Esophagus (tissue), 2 donors: ENCODE measurements at regions not wholly inside any gene's neighbourhood (a gene's known extent, or its start where the extent isn't known, plus 50 kb on each side); places are given as distances from the start of the nearest gene placed in this dataset.

ENCODE experiments used
- H3K27ac ChIP-seq, 2 donors: one replicate each; pipeline ENCODE4 v1.5.1; 2013; ENCODE audit warnings: low read depth in 2 of 2, mild to moderate bottlenecking in 2 of 2, inconsistent platforms in 1 of 2, low read length in 1 of 2, moderate library complexity in 1 of 2
- H3K27me3 ChIP-seq, 2 donors: one replicate each; pipeline ENCODE4 v1.6.1; 2013; ENCODE audit warnings: low read length in 2 of 2, control low read depth in 1 of 2, mild to moderate bottlenecking in 1 of 2; ENCODE audit not compliant: insufficient read depth in 2 of 2, control insufficient read depth in 1 of 2
- H3K36me3 ChIP-seq, 2 donors: one replicate each; pipeline ENCODE4 v1.6.1; 2013; ENCODE audit warnings: low read length in 1 of 2; ENCODE audit not compliant: control insufficient read depth in 2 of 2, insufficient read depth in 2 of 2
- H3K4me1 ChIP-seq, 2 donors: one replicate each; pipeline ENCODE4 v1.6.1; 2013; ENCODE audit warnings: low read length in 1 of 2; ENCODE audit not compliant: control insufficient read depth in 2 of 2, insufficient read depth in 2 of 2
- H3K4me3 ChIP-seq, 2 donors: one replicate each; pipeline ENCODE4 v1.5.1; 2013; ENCODE audit warnings: low read length in 2 of 2, mild to moderate bottlenecking in 2 of 2, low read depth in 1 of 2, moderate library complexity in 1 of 2
- H3K9me3 ChIP-seq, 2 donors: one replicate each; pipeline ENCODE4 v1.6.1; 2013; ENCODE audit warnings: mild to moderate bottlenecking in 2 of 2, low read depth in 1 of 2, low read length in 1 of 2, moderate library complexity in 1 of 2; ENCODE audit not compliant: control insufficient read depth in 2 of 2, insufficient read depth in 1 of 2
- WGBS, 2 donors: extraction: QIAGEN DNeasy Blood & Tissue Kit; methylation state at CpG; one replicate each; pipeline ENCODE4 v1.1.7; 2013; 5-methylcytosine and 5-hydroxymethylcytosine counted together
- donor health status: healthy with polysubstance abuse.
- donor health status: Bipolar disorder and iron deficiency.

DNA sequence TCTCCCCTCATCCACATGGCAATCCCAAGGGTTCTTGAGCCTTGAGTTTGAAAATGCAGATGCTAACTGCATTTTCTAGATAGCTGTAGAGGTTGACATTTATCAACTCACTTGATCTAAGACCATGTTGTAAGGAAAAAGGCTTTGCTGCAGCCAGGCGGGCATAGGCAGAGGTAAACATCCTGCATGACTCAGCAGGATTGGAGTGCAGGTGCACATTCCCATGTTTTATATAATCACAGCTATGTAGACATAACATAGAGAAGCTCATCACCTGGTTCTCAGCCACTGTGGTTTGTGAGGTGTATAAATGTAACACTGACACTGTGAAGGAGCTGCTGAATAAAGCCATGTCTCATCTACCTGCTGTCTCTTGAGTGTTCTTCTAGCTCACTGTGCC, 62.3 kb upstream of the PDE5A start:
- H3K4me3 ChIP-seq, result no peak overlapping the region
- H3K4me1 ChIP-seq, result no peaks in the 10 kb centered on the region
- peaks cover 0 to 2% of the 10 kb centered on the region in 2 donors for H3K9me3 ChIP-seq
- WGBS, 2 donors, result 70% methylated on average over 1 of the region's 1 CpG
- H3K27me3 ChIP-seq, result no peaks in the 10 kb centered on the region
- H3K27ac ChIP-seq, result no peak overlapping the region
- no peaks in the 10 kb centered on the region for H3K36me3 ChIP-seq

DNA sequence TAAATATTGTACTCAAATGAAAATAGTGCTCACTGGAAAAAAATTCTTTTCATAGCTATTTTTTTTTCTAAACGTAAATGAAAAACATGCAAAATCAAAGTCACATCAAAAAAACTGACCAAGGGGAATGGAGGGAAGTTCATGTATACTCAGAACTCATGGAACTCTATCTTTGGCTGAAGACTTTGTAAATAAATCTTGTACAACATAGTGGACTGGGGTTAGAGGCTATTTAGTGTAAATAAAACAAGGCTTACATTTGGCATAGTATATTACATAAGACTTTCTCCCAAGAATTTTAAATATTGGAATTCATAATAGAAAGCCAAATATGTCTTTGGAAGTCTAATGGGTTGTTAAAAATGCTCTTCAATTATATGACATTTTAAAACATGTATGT, 59.8 kb upstream of the PDE5A start:
- Histone ChIP-seq H3K9me3 (peaks cover 0 to 2% of the 10 kb centered on the region in 2 donors), H3K4me3 (no peak overlapping the region), H3K27ac (no peak overlapping the region), H3K36me3 (no peaks in the 10 kb centered on the region), H3K27me3 (no peaks in the 10 kb centered on the region), H3K4me1 (no peaks in the 10 kb centered on the region)
- WGBS, 2 donors, result 61 to 71% methylated on average over 1 of the region's 1 CpG

DNA sequence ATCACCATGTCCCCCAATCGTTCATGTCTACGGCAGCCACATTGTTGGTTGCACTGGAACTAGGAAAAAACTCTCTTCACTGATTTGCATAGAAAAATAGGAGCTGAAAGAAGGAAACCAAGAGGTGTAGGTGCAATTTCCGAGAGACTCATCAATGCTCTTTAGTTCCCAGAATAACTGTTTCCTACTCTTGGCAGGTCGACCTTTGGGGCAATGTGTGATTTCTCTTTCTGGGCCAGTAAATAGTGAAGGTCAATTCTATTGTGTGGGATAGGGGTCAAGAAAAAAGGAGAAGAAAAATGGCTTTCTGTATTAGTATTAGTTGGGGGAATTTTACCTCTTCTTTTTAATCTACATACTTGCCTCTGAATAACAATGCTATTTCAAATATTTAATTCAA, 55.9 kb upstream of the PDE5A start:
- H3K27ac ChIP-seq, result no peak overlapping the region
- H3K9me3 ChIP-seq, result no peaks in the 10 kb centered on the region
- no peaks in the 10 kb centered on the region for H3K36me3 ChIP-seq
- H3K4me1 ChIP-seq, result no peaks in the 10 kb centered on the region
- no peaks in the 10 kb centered on the region for H3K27me3 ChIP-seq
- 77 to 82% methylated on average over 4 of the region's 4 CpGs for WGBS, 2 donors
- no peak overlapping the region for H3K4me3 ChIP-seq

DNA sequence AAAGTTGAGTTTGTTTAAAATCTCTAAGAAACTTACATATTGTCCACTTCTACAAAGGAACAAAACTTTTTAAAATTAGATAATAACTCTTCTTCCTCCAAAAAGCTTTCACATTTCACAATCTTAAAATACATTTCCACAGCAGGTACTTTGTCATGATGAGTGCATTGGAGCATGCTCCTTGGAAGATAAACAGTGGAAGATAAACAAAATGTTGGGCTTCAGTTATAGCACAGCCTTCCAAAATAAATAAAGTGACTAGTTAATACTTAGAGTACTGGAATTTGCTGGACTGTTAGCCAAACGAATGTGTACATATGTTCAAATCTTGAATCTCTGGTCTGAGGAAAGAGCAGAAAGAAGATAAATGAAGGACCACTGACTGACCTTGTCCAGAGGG, 54.9 kb upstream of the PDE5A start:
- H3K4me1 ChIP-seq, result no peaks in the 10 kb centered on the region
- no peaks in the 10 kb centered on the region for H3K36me3 ChIP-seq
- H3K9me3 ChIP-seq, result no peaks in the 10 kb centered on the region
- H3K27me3 ChIP-seq, result no peaks in the 10 kb centered on the region
- no peak overlapping the region for H3K27ac ChIP-seq
- no peak overlapping the region for H3K4me3 ChIP-seq
- 3 to 14% methylated on average over 1 of the region's 1 CpG for WGBS, 2 donors

DNA sequence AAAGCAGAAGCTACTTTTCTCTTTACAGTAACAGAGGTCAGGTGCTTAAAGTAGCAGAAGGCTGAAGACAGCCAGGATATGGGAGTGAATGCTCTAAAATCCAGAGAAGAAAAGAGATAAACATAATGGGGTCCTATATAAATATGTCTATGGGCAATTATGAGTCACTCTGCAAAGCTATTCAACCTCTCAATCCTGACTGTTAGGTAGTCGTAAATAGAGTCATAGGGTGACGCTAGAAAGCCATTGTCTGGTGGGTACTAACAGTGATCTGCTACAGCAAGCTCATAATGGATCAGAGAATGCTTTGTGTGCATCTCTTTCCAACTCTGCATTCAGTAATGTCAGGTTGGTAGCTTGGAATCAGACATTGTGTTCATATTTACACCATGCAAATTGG, 53.5 kb upstream of the PDE5A start:
- no peaks in the 10 kb centered on the region for H3K9me3 ChIP-seq
- no peaks in the 10 kb centered on the region for H3K4me1 ChIP-seq
- no peaks in the 10 kb centered on the region for H3K27me3 ChIP-seq
- no peak overlapping the region for H3K27ac ChIP-seq
- no peak overlapping the region for H3K4me3 ChIP-seq
- H3K36me3 ChIP-seq, result no peaks in the 10 kb centered on the region
- WGBS, 2 donors, result 50 to 52% methylated on average over 2 of the region's 2 CpGs

DNA sequence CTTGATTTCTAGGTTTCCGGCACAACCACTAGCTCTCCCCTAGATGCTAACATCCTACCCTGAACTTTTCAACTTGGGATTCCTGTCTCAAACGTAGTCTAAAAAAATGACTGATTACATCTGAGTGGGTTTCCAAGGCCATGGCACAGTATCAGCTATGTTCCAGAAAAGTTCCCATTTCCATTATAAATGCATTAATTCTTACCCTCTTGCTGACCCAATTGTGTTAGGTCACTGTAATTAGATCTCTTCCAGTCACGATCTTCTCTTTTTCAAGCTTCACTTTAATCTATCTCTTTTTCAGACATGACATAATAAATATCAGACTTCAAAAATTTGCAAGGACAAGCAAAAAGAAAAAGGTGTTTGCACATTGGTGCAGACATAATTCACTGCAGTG, 50.6 kb upstream of the PDE5A start:
- Histone ChIP-seq H3K4me1 (no peaks in the 10 kb centered on the region), H3K27me3 (no peaks in the 10 kb centered on the region), H3K4me3 (no peak overlapping the region), H3K9me3 (no peaks in the 10 kb centered on the region), H3K27ac (no peak overlapping the region), H3K36me3 (no peaks in the 10 kb centered on the region)
- WGBS, 2 donors, result 12 to 22% methylated on average over 3 of the region's 3 CpGs

DNA sequence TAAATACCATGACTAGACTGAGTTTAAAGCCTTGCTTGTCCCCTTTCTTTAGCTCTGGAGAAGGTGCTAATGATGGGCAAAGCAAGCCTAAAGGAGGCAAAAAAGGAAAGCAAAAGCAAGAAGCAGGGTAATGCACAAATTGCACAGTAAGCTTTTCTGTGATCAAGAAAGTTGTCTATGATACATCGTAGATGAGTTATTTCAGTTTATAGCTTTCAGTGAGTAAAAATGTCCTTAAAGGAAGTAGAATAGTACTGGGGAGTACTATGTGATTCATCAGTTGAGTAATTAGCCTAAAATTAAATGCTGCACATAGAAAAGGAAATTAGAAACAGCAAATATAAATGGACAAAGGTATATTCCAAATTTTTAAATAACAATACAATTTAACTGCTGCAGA, 50.2 kb upstream of the PDE5A start:
- Histone ChIP-seq H3K36me3 (no peaks in the 10 kb centered on the region), H3K4me3 (no peak overlapping the region), H3K27ac (no peak overlapping the region), H3K4me1 (no peaks in the 10 kb centered on the region), H3K27me3 (no peaks in the 10 kb centered on the region), H3K9me3 (no peaks in the 10 kb centered on the region)
- WGBS, 2 donors, result 44 to 47% methylated on average over 1 of the region's 1 CpG
